Fibroblast of pulmonary artery (primary cell): ENCODE measurements at regions not wholly inside any gene's neighbourhood (a gene's known extent, or its start where the extent isn't known, plus 50 kb on each side); places are given as distances from the start of the nearest gene placed in this dataset.
"Not testable (repeated sequence)": the region's sequence is repeated elsewhere in the genome, so short reads cannot be mapped to it uniquely, and the experiment has no call there.

ENCODE experiments used
- DNase-seq: peaks from one replicate; pipeline ENCODE4 v3.0.0-alpha.2; 2010; ENCODE audit warnings: low read depth
- H3K4me3 ChIP-seq: replicated peaks from 2 replicates; pipeline ENCODE4 v1.5.1; 2011; ENCODE audit warnings: low read depth, mild to moderate bottlenecking, control low read depth, low read length, moderate library complexity
- CTCF ChIP-seq: IDR thresholded peaks from 2 replicates; pipeline ENCODE4 v1.5.1; 2011; ENCODE audit warnings: mild to moderate bottlenecking, control low read depth, low read length, inconsistent platforms; ENCODE audit errors: missing control alignments

DNA sequence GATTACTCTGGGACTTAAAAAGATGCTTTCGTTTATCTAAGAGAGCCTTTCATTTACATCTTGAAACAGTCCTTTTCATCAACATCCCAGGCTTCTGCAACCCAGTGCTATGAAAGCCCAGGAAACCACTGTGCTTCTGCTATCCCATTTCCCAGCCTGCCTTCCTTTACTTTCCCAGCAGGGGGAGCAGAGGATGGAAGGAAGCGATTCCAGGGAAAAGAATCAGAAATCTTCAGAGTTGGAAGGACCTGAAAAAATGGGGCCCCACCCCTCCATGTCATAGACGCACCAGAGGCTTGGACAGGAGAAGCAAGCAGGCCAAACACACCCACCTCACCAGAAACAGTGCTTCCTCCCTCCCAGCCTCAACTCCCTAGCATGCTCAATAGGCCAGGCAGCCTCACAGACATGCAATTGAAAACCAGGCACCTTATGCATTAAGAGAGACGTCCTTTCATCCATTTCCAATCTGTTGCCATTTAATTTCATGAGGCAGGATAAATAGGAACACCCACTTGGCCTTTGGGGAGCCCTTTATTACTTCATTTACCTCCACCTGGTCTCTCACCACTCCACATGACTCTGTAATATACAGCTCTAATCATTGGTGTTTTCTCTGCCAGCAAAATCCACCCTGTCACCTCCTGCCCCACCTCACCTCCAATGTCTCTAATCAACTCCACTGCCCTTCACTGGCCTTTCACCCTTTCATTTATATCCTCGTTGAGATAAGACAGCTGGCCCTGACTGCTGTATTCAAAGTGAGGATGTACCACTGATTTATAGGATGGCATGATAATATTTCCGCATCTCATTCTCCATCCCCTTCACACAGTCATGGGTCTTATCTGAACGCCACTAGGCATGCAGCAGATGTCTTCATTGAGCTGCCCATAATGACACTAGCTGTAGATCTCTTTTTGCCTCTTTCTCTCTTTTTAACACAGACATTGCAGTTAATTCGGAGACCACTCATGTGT, 583.9 kb downstream of the NTRK3 start:
- TF ChIP-seq CTCF: peak; percentile 94
- peak; percentile 59 for DNase-seq
- no peak overlapping the region for H3K4me3 ChIP-seq

GRCh38 chr15:87671289-87671688, 585.2 kb downstream of the NTRK3 start:
- H3K4me3 ChIP-seq: no peak overlapping the region
- no peak for TF ChIP-seq CTCF
- no peak for DNase-seq

- DNase-seq: no peak
- TF ChIP-seq CTCF: no peak
- H3K4me3 ChIP-seq: no peak overlapping the region
These were observed 586.7 kb downstream of the NTRK3 start for GRCh38 chr15:87669846-87670245.

- not testable (repeated sequence) for H3K4me3 ChIP-seq, DNase-seq
These were observed 587.6 kb downstream of the NTRK3 start for GRCh38 chr15:87668768-87669564.

DNA sequence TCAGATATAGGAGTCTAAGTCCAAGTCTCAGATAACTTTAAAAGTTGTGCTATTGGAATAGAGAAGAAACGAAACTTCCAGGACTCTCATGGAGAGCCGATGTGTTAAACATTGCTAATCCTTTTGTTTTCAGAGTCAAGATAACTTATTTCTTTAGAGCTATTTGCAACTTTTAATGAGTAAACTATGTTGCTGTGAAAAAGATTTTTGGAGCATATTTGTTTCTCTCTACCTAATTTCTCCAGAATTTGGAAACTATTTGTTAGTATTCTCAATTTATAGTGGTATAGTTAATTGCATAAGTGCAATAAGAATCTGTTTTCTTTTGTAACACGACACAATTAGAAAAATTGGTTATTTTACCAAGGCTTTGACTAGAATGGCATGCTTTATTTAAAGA, 588.9 kb downstream of the NTRK3 start:
- DNase-seq: no peak
- TF ChIP-seq CTCF: no peak
- no peak overlapping the region for H3K4me3 ChIP-seq

GRCh38 chr15:87662575-87662974, 594.0 kb downstream of the NTRK3 start:
- DNase-seq: no peak
- H3K4me3 ChIP-seq: no peak overlapping the region
- TF ChIP-seq CTCF: no peak
